ENCODE measurements at regions not wholly inside any gene's neighbourhood (a gene's known extent, or its start where the extent isn't known, plus 50 kb on each side); places are given as distances from the start of the nearest gene placed in this dataset.

DNA sequence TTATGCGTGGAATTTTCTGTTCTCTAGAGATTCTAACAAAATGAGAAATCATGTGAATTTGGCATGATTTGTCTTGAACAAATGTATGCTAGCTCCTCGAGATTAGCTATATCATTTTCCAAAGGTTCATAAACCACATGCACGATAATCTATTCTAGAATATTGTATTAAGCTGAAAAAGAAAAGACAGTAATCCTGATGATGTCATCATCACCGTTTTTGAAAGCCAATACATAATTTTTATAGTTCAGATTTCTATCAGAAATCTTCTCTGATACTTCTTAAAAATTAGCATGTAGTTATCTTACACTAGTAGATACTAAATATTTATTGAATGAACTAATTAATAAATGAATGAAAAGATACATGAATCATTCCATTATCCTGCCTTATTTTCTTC, 111.2 kb downstream of the HAO1 start:
- Histone ChIP-seq H3K4me2 (ENCODE audit: low read depth, low read length) (no peak overlapping the region), H3K9ac (ENCODE audit: low read length) (no peak overlapping the region), H4K20me1 (ENCODE audit: insufficient read depth, low read length) (no peaks in the 10 kb centered on the region), H3K4me3 (ENCODE audit: low read length) (no peak overlapping the region), H3K27ac (ENCODE audit: low read length) (no peak overlapping the region), H3K9me2 (replicated peaks; ENCODE audit: insufficient read depth, low read length) (no peaks in the 10 kb centered on the region), H3K9me3 (replicated peaks; ENCODE audit: insufficient read depth, low read length) (no peaks in the 10 kb centered on the region), H3K27me3 (replicated peaks; ENCODE audit: insufficient read depth, low read length) (no peaks in the 10 kb centered on the region), H3K36me3 (replicated peaks; ENCODE audit: insufficient read depth, low read length) (no peaks in the 10 kb centered on the region), H3F3A (ENCODE audit: insufficient read depth, low read length) (no peaks in the 10 kb centered on the region), H3K79me2 (ENCODE audit: low read length) (no peaks in the 10 kb centered on the region), H3K4me1 (ENCODE audit: low read length) (no peaks in the 10 kb centered on the region), H2AFZ (ENCODE audit: low read length) (no peak overlapping the region)
- no peak for DNase-seq
- TF ChIP-seq EZH2 (optimal IDR thresholded peaks at IDR 0.05; ENCODE audit: low read depth, low read length) (no peak), CTCF (IDR thresholded peaks at IDR 0.05; ENCODE audit: low read length) (no peak), EZH2phosphoT487 (IDR thresholded peaks at IDR 0.05; ENCODE audit: low read length) (no peak)

GRCh38 chr20:7829776-7830175, 110.5 kb downstream of the HAO1 start:
- Histone ChIP-seq H3K27ac (ENCODE audit: low read length) (no peak overlapping the region), H3K9me2 (replicated peaks; ENCODE audit: insufficient read depth, low read length) (no peaks in the 10 kb centered on the region), H4K20me1 (ENCODE audit: insufficient read depth, low read length) (no peaks in the 10 kb centered on the region), H3K4me3 (ENCODE audit: low read length) (no peak overlapping the region), H3K36me3 (replicated peaks; ENCODE audit: insufficient read depth, low read length) (no peaks in the 10 kb centered on the region), H2AFZ (ENCODE audit: low read length) (no peak overlapping the region), H3K9ac (ENCODE audit: low read length) (no peak overlapping the region), H3F3A (ENCODE audit: insufficient read depth, low read length) (no peaks in the 10 kb centered on the region), H3K79me2 (ENCODE audit: low read length) (no peaks in the 10 kb centered on the region), H3K4me2 (ENCODE audit: low read depth, low read length) (no peak overlapping the region), H3K27me3 (replicated peaks; ENCODE audit: insufficient read depth, low read length) (no peaks in the 10 kb centered on the region), H3K9me3 (replicated peaks; ENCODE audit: insufficient read depth, low read length) (no peaks in the 10 kb centered on the region), H3K4me1 (ENCODE audit: low read length) (no peaks in the 10 kb centered on the region)
- no peak for DNase-seq
- TF ChIP-seq CTCF (IDR thresholded peaks at IDR 0.05; ENCODE audit: low read length) (no peak), EZH2phosphoT487 (IDR thresholded peaks at IDR 0.05; ENCODE audit: low read length) (no peak), EZH2 (optimal IDR thresholded peaks at IDR 0.05; ENCODE audit: low read depth, low read length) (no peak)
